SK-N-SH (cell line): ENCODE measurements at regions not wholly inside any gene's neighbourhood (a gene's known extent, or its start where the extent isn't known, plus 50 kb on each side); places are given as distances from the start of the nearest gene placed in this dataset.

Source experiments
- CTCF ChIP-seq: fragments of 200-600 bp; sonication (generic); IDR thresholded peaks from 2 replicates; pipeline ENCODE4 v1.6.1; 2017; ENCODE audit warnings: antibody characterized with exemption, mild to moderate bottlenecking, moderate library complexity
- GABPA ChIP-seq: IDR thresholded peaks from 2 replicates; pipeline ENCODE4 v1.4.0; 2012; ENCODE audit warnings: low read depth, mild to moderate bottlenecking
- GATA2 ChIP-seq: sonication (generic); formaldehyde crosslinking; IDR thresholded peaks from 2 replicates; pipeline ENCODE4 v1.5.0; 2020; ENCODE audit warnings: mild to moderate bottlenecking, missing genetic modification reagents
- MXI1 ChIP-seq: IDR thresholded peaks from 2 replicates; pipeline ENCODE4 v1.6.1; 2012; ENCODE audit warnings: mild to moderate bottlenecking, low read depth, low read length, improper control_type of control experiment
- PBX3 ChIP-seq: IDR thresholded peaks from 2 replicates; pipeline ENCODE4; 2012

GRCh38 chr20:50450881-50451752, 59.1 kb upstream of the PTPN1 start:
- TF ChIP-seq PBX3 (no peak), MXI1 (no peak), CTCF (no peak), GABPA (no peak), GATA2 (CRISPR knock-in tag) (no peak)
